GM19467 (cell line): ENCODE measurements at regions not wholly inside any gene's neighbourhood (a gene's known extent, or its start where the extent isn't known, plus 50 kb on each side); places are given as distances from the start of the nearest gene placed in this dataset.
"Not testable (repeated sequence)": the region's sequence is repeated elsewhere in the genome, so short reads cannot be mapped to it uniquely, and the experiment has no call there.

Source experiments
- ATAC-seq: cut with Tn5 transposase; IDR thresholded peaks from one replicate; pipeline ENCODE4 v1.9.1; 2021; ENCODE audit warnings: mild to moderate bottlenecking, moderate library complexity; ENCODE audit not compliant: unreplicated experiment

DNA sequence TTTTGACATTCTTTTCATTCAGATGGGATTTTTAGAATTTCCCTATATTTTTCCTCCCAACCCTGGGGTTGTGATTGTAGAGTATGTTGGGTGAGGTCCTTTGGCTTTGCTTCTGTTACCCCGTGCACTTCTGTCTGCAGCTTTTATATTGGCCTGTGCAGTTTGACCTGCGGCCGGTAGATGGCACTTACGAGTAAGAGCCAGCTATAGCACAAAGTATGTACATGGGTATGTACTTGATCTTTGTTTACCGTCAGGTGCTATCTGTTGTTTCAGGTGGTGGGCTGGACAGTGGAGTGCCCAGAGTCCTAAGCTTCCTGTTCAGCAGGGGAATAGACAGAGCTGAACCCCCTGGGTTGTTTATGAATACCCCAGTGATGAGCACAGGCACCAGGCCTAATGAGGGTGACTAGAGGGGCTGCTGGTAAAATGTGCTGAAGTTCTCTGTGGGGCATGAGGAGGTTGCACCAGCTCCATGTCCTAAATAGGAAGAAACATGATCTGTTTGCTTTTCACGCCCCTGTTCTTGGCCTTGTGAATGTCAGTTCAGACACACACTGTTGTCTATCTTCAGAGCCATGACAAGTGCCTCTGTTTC lies 58.9 kb upstream of the THUMPD2 start:
- ATAC-seq, result peak; percentile 93

DNA sequence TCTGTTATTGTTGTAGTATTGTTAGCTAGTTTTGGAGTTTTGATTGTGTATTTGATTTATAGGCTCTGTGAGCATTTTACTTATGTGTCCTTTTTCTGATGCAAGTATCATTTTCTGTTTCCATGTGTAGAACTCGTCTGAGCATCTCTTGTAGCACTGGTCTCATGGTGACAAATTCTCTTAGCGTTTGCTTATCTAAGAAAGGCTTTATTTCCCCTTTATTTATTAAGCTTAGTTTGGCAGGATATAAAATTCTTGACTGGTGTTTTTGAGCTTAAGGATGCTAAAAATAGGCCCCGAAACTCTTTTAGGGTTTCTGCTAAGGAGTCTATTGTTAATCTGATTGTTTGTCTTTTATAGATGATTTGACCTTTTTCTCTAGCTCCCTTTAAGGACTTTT lies 57.6 kb upstream of the THUMPD2 start:
- ATAC-seq, result no peak

DNA sequence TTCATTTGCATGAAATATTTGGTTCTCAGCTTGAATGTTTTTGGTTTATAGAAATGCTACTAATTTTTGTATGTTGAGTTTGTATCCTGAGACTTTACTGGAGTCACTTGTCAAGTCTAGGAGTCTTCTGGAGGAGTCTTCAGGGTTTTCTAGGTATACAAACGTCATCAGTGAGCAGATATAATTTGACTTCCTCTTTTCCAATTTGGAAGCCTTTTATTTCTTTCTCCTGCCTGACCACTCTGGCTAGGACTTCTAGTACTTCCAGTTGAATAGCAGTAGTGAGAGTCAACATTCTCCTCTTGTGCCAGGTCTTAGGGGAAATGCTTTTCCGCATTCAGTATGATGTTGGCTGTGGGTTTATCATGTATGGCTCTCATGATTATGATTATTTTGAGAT lies 55.4 kb upstream of the THUMPD2 start:
- ATAC-seq, result no peak

DNA sequence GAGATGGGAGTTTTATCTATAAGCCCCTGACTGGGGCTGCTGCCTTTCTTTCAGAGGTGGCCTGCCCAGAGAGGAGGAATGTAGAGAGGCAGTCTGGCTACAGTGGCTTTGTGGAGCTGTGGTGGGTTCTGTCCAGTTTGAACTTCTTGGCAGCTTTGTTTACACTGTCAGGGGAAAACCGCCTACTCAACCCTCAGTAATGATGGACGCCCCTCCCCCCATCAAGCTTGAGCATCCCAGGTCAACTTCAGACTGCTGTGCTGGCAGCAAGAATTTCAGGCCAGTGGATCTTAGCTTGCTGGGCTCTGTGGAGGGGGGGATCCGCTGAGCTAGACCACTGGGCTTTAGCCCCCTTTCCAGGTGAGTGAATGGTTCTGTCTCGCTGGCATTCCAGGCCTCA lies 51.6 kb upstream of the THUMPD2 start:
- not testable (repeated sequence) for ATAC-seq
